GM12864 (cell line): ENCODE measurements at regions not wholly inside any gene's neighbourhood (a gene's known extent, or its start where the extent isn't known, plus 50 kb on each side); places are given as distances from the start of the nearest gene placed in this dataset.

Experiments
- DNase-seq: peaks from one replicate; pipeline ENCODE4 v3.0.0-alpha.2; 2011; ENCODE audit warnings: low read depth
- H3K4me3 ChIP-seq: 2 replicates; pipeline ENCODE4 v1.5.1; 2011; ENCODE audit warnings: mild to moderate bottlenecking, low read depth, low read length, control low read depth
- TF ChIP-seq, protein P1 (sequence below): IDR thresholded peaks from 2 replicates; pipeline ENCODE4 v1.5.1; 2011; ENCODE audit warnings: low read depth, mild to moderate bottlenecking, moderate library complexity, low read length, control low read depth, inconsistent platforms; ENCODE audit errors: missing control alignments

GRCh38 chr12:105713606-105714305 lies 383.3 kb downstream of the C12orf75 start:
- no peak for DNase-seq
- H3K4me3 ChIP-seq = no peak overlapping the region
- TF ChIP-seq, protein P1, sequence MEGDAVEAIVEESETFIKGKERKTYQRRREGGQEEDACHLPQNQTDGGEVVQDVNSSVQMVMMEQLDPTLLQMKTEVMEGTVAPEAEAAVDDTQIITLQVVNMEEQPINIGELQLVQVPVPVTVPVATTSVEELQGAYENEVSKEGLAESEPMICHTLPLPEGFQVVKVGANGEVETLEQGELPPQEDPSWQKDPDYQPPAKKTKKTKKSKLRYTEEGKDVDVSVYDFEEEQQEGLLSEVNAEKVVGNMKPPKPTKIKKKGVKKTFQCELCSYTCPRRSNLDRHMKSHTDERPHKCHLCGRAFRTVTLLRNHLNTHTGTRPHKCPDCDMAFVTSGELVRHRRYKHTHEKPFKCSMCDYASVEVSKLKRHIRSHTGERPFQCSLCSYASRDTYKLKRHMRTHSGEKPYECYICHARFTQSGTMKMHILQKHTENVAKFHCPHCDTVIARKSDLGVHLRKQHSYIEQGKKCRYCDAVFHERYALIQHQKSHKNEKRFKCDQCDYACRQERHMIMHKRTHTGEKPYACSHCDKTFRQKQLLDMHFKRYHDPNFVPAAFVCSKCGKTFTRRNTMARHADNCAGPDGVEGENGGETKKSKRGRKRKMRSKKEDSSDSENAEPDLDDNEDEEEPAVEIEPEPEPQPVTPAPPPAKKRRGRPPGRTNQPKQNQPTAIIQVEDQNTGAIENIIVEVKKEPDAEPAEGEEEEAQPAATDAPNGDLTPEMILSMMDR = no peak

DNA sequence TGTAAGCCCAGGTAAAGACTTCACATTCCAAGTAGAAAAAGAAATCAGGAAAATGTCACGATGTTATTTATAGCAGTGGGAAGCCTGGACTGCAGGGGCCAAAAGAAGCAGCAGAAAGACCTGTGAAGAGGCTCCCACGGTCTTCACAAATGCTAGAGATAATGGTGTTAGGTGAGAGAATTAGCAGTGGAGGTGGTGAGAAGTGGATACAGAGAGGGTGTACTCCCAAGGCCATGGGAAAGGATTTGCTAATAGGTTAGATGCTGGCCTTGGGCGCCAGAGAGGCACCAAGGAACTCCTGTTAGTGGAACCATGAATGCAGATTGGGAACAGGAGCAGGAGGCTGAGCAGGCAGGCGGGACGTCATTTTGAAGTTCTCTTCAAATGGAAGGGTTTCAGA lies 386.1 kb downstream of the C12orf75 start:
- DNase-seq = no peak
- TF ChIP-seq, protein P1 = no peak
- no peak overlapping the region for H3K4me3 ChIP-seq

DNA sequence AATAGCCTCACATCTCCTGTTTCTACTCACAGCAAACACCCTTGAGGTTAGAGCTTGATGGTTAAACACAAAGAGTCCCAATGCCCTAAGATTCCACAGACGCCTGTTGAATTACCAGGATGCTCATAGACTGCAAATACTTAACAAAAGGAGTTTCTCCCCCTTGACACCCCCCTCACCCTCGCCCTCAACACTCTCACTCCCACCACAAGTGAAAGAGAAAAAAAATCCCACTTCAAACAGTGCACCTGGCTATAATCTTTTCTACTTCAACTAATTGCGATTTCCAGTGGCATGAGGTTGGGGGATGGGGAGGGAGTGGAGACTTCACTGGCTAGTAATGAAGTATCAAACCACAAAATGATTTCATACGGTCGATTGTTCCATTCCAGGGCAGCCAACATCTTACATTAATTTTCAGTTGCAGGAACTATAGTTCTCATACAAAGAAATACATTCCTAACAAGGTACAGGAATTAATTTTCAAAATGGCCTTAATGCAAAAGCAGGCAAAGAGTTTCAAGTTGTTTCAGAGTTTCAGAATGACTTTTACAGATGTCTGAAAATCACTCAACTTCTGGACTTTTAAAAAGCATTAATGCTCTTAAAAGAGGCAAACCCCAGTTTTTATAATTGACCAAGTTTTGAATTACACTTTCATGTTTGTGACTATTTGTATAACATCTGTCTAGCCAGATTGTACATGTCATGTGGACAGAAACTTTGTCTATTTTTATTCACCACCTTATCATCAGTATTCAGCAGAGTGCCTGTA lies 390.7 kb downstream of the C12orf75 start:
- DNase-seq = peak; percentile 19
- no peak overlapping the region for H3K4me3 ChIP-seq
- TF ChIP-seq, protein P1 = no peak

DNA sequence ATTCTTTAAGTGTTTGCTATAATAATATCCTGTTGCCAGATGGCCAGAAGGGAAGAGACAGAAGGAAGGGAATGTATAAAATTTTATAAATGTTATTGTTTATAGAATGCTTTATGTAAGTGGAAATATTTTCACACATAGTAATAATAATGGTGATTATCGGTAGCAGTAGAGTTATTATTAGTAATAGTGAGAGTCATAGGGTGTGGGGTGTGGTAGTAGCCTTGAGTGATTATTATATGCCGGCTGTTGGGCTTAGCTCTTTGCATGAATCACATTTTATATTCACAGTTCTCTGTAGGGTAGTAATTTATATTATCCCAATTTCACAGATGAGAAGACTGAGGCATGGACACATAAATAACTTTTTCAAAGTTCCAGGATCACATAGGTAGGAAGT lies 391.4 kb downstream of the C12orf75 start:
- TF ChIP-seq, protein P1 = no peak
- H3K4me3 ChIP-seq = no peak overlapping the region
- DNase-seq = no peak

DNA sequence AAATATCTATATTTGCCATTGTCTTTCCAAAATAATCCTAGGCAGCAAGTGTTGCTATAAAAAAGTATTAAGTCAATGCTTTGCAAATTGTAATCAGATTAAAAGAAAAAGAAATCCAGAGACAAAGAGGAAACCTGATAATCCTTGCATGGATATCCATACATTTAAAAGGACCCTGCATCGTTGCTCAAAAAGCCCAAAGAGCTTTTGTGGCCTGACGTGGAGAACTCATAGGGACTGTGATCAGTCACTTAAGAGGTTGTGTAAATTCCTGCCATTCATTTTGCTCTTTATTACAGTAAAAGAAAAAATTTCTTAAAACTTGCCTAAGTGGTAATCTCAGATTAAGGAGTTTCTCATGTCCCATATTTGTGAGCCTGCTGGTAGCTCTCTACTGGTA lies 392.6 kb downstream of the C12orf75 start:
- DNase-seq = no peak
- TF ChIP-seq, protein P1 = no peak

GRCh38 chr12:105723494-105723893 lies 393.0 kb downstream of the C12orf75 start:
- no peak for DNase-seq
- TF ChIP-seq, protein P1 = no peak
- no peak overlapping the region for H3K4me3 ChIP-seq

More for the DNA sequence above, 392.6 kb downstream of the C12orf75 start:
- no peak overlapping the region for H3K4me3 ChIP-seq
